Muscle of leg (tissue), 3 donors: ENCODE measurements at regions not wholly inside any gene's neighbourhood (a gene's known extent, or its start where the extent isn't known, plus 50 kb on each side); places are given as distances from the start of the nearest gene placed in this dataset.
A peak's percentile ranks its signal among the peaks of the same experiment; 100 is the strongest.
"Not testable (repeated sequence)": the region's sequence is repeated elsewhere in the genome, so short reads cannot be mapped to it uniquely, and the experiment has no call there.

Experiments used
- DNase-seq: peaks from one replicate; pipeline ENCODE4 v3.0.0; 2013
- H3K27ac ChIP-seq: one replicate; pipeline ENCODE4 v1.5.1; 2013; ENCODE audit warnings: mild to moderate bottlenecking, low read length, control low read depth
- H3K27me3 ChIP-seq: one replicate; pipeline ENCODE4 v1.6.1; 2013; ENCODE audit warnings: low read length; ENCODE audit not compliant: control insufficient read depth, insufficient read depth
- H3K36me3 ChIP-seq: one replicate; pipeline ENCODE4 v1.6.1; 2013; ENCODE audit warnings: low read length; ENCODE audit not compliant: control insufficient read depth, insufficient read depth
- H3K4me1 ChIP-seq: one replicate; pipeline ENCODE4 v1.6.1; 2013; ENCODE audit warnings: low read length; ENCODE audit not compliant: control insufficient read depth, insufficient read depth
- H3K4me3 ChIP-seq: one replicate; pipeline ENCODE4 v1.5.1; 2013; ENCODE audit warnings: low read length, control low read depth
- H3K9me3 ChIP-seq: replicated peaks from 2 replicates; pipeline ENCODE4 v1.6.1; 2013; ENCODE audit warnings: low read depth, low read length; ENCODE audit not compliant: control insufficient read depth
- WGBS: methylation state at CpG from one replicate; pipeline ENCODE4 v1.1.5; 2013; ENCODE audit warnings: missing lambda C conversion rate; ENCODE audit not compliant: insufficient coverage; 5-methylcytosine and 5-hydroxymethylcytosine counted together

DNA sequence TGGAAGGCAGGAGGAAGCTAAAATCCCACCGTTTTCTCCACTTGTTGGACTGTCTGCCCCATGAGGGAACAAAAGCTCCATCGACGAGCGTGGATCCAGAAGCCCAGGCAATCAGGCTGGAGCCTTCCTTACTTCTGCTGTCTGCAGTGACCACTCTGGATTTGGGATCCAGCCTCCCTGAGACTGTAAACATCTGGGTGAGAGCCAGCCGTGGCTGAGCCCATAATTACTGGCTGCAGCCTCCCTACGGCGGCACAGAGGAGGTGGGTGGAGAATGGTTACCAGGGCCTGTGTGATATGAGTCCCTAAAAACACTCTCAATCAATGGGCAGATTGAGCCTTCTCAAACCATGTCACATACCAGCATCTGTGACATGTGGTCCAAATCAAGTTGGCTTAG lies 158.2 kb downstream of the FOXL1 start:
- H3K27ac ChIP-seq = no peak overlapping the region
- DNase-seq = no peak
- WGBS = 79% methylated on average over 3 of the region's 7 CpGs

DNA sequence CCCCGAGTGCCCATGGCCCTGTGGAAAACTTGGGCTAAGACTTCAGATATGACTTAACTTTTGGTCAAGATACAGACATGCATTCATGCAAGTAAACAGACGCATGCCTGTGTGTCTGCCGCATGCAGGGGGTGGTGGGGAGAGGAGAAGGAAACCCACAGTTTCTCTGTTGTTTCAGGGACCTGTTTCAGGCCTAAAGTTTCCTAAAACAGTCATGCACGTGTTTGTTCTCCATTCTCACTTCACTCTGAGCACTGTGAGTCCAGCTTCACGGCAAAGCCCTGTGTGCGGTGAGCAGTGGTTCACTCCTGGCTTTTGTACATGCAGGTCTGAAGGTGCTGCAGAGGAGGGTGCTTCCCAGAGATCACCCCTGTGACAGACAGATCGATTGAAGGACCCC lies 158.7 kb downstream of the FOXL1 start:
- Histone ChIP-seq H3K4me1 (peaks cover 21% of the 10 kb centered on the region), H3K4me3 (no peak overlapping the region), H3K9me3 (no peaks in the 10 kb centered on the region), H3K36me3 (no peaks in the 10 kb centered on the region), H3K27ac (no peak overlapping the region), H3K27me3 (peaks cover 68% of the 10 kb centered on the region)
- WGBS = 82% methylated on average over 4 of the region's 7 CpGs
- no peak for DNase-seq

More for the DNA sequence above, 158.2 kb downstream of the FOXL1 start:
- Histone ChIP-seq H3K27me3 (peaks cover 69% of the 10 kb centered on the region), H3K36me3 (no peaks in the 10 kb centered on the region), H3K9me3 (no peaks in the 10 kb centered on the region), H3K4me1 (peaks cover 20% of the 10 kb centered on the region), H3K4me3 (no peak overlapping the region)

- 90% methylated on average over 17 of the region's 35 CpGs for WGBS
- H3K4me3 ChIP-seq, DNase-seq, H3K27ac ChIP-seq, H3K9me3 ChIP-seq, H3K36me3 ChIP-seq: not testable (repeated sequence)
- Histone ChIP-seq H3K4me1 (peaks cover 13% of the 10 kb centered on the region), H3K27me3 (peaks cover 56% of the 10 kb centered on the region)
These were observed 160.0 kb downstream of the FOXL1 start for GRCh38 chr16:86738322-86738721.

GRCh38 chr16:86739178-86739577 lies 160.8 kb downstream of the FOXL1 start:
- no peak for DNase-seq
- no peaks in the 10 kb centered on the region for H3K9me3 ChIP-seq
- no peaks in the 10 kb centered on the region for H3K36me3 ChIP-seq
- peaks cover 48% of the 10 kb centered on the region for H3K27me3 ChIP-seq
- peaks cover 9% of the 10 kb centered on the region for H3K4me1 ChIP-seq
- no peak overlapping the region for H3K27ac ChIP-seq
- no peak overlapping the region for H3K4me3 ChIP-seq
- WGBS = 67% methylated on average over 1 of the region's 3 CpGs

DNA sequence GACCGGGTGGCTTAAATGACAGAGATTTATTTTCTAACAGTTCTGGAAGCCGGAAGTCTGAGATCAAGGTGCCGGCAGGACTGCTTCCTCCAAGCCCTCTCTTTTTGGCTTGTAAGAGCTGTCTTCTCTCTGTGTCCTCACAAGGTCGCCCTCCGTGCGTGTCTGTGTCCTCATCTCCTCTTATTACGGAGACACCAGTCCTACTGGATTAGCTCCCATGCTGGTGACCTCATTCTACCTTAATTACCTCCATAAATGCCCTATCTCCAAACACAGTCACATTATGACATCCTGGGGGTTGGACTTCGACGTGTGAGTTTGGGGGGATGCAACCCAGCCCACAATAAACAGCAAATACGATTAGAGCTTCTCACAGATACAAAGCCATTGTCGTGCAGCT lies 161.5 kb downstream of the FOXL1 start:
- WGBS = 57% methylated on average over 7 of the region's 11 CpGs
- peaks cover 43% of the 10 kb centered on the region for H3K27me3 ChIP-seq
- no peak for DNase-seq
- no peaks in the 10 kb centered on the region for H3K9me3 ChIP-seq
- peaks cover 9% of the 10 kb centered on the region for H3K4me1 ChIP-seq
- H3K27ac ChIP-seq = no peak overlapping the region
- no peaks in the 10 kb centered on the region for H3K36me3 ChIP-seq
- no peak overlapping the region for H3K4me3 ChIP-seq

DNA sequence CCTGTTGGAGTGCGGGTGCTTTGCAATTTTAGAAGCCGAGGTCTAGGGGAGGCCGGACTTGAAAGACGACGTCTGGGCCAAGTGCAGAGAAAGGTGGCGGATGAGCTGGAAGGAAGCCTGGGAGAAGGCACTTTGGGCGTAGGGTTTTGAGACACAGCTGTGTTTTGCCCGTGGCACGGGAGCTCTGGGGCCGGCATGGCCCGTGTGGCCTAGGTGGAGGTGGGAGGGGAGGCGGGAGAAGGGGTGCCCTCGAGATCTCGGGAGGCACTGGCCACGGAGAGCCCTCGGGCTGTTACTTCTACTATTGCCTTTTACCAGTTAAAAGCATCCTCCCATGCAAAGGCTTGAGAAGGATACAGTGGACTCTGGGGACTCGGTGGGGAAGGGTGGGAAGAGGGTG lies 161.9 kb downstream of the FOXL1 start:
- no peak for DNase-seq
- Histone ChIP-seq H3K4me1 (peaks cover 9% of the 10 kb centered on the region), H3K27me3 (peaks cover 41% of the 10 kb centered on the region), H3K9me3 (no peaks in the 10 kb centered on the region), H3K27ac (no peak overlapping the region), H3K36me3 (no peaks in the 10 kb centered on the region), H3K4me3 (no peak overlapping the region)
- 68% methylated on average over 9 of the region's 17 CpGs for WGBS

DNA sequence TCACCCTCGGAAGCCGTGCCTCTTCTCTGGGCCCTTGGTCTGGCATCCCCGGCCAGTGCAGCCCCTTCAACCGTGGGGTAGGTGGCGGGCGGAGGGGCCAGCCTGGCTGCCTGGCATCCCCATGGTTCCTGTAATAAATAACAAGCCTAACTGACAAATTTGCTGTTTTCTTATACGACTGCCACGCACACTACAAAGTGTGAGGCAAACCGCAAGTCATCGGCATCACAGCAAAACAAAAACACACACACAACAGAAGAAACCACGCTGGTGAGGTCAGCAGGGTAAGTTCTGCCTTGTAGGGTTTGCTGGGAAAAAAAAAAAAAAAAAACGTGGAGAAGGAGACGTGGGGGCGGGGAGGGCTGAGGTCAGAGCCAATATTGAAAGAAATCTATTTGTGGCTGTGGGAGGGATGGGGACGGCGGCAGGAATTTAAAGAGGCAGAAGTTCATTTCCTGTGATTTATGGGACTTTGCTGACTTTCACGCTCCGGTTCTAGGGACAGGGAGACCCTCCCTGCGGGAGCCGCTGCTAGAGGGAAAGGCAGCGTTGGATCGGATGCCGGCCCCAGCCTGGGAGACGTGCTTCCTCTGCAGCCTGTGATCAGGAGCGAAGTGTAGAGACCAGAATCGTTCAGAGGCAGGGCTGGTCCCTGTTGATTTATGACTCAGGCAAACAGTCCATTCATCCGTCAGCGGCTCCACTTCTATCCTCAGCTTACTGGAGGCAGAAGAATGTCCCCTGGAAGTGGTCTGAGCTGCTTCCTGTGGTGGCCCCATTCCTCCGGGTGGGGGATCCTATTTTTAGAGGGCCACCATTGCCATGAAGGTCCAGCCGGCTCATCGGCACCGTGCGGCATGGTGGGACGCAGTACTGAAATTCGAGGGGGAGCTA lies 162.8 kb downstream of the FOXL1 start:
- Histone ChIP-seq H3K4me3 (peak overlapping the region; percentile 14), H3K36me3 (no peaks in the 10 kb centered on the region), H3K9me3 (no peaks in the 10 kb centered on the region), H3K27me3 (peaks cover 38% of the 10 kb centered on the region), H3K4me1 (peaks cover 9% of the 10 kb centered on the region), H3K27ac (peak overlapping the region; percentile 74)
- 2% methylated on average over 18 of the region's 35 CpGs for WGBS
- peak; percentile 63 for DNase-seq

GRCh38 chr16:86747761-86748160 lies 169.4 kb downstream of the FOXL1 start:
- DNase-seq = no peak
- no peak overlapping the region for H3K27ac ChIP-seq
- peaks cover 13% of the 10 kb centered on the region for H3K27me3 ChIP-seq
- no peaks in the 10 kb centered on the region for H3K36me3 ChIP-seq
- H3K4me1 ChIP-seq = peaks cover 9% of the 10 kb centered on the region
- WGBS = 80% methylated on average over 10 of the region's 13 CpGs
- H3K9me3 ChIP-seq = no peaks in the 10 kb centered on the region
- no peak overlapping the region for H3K4me3 ChIP-seq

DNA sequence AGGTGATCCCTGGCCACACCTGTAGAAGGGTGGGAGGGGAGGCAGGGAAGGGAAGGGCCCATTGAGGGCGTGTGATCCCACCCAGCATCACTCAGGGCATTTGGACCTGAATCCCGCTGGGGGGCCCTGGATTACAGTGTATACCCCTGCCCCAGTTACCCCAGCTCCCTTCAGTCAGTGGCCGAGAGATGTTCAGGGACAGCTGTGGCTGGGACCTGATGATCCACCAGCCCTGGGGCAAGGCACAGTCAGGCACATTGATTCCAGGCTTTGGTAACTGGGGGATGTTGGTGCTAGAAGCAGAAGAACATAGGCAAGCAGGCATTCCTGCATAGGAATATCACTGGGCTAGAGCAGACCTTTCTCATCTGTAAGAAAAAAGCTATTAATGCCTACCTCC lies 170.3 kb downstream of the FOXL1 start:
- H3K4me3 ChIP-seq = no peak overlapping the region
- H3K27ac ChIP-seq = no peak overlapping the region
- no CpG with 5 or more reads among the region's 3 CpGs for WGBS
- no peaks in the 10 kb centered on the region for H3K9me3 ChIP-seq
- peaks cover 14% of the 10 kb centered on the region for H3K27me3 ChIP-seq
- H3K4me1 ChIP-seq = peaks cover 10% of the 10 kb centered on the region
- DNase-seq = no peak
- H3K36me3 ChIP-seq = no peaks in the 10 kb centered on the region

GRCh38 chr16:86751076-86752030 lies 173.0 kb downstream of the FOXL1 start:
- Histone ChIP-seq H3K9me3 (no peaks in the 10 kb centered on the region), H3K4me3 (no peak overlapping the region), H3K36me3 (no peaks in the 10 kb centered on the region), H3K27me3 (peaks cover 20% of the 10 kb centered on the region), H3K4me1 (peaks cover 10% of the 10 kb centered on the region), H3K27ac (no peak overlapping the region)
- peak; percentile 65 for DNase-seq
- WGBS = 72% methylated on average over 4 of the region's 12 CpGs
